Mesenchymal stem cell (in vitro differentiated cells and primary cell): ENCODE measurements at regions not wholly inside any gene's neighbourhood (a gene's known extent, or its start where the extent isn't known, plus 50 kb on each side); places are given as distances from the start of the nearest gene placed in this dataset.

Experiments
- DNase-seq: peaks from one replicate; pipeline ENCODE4 v3.0.0-alpha.2; 2013
- H2AFZ ChIP-seq: one replicate; pipeline ENCODE4 v1.6.1; 2013; ENCODE audit warnings: low read depth, mild to moderate bottlenecking, control low read depth, inconsistent platforms, low read length, moderate library complexity
- H2AK5ac ChIP-seq: 2 replicates; pipeline ENCODE4 v1.6.1; 2013; ENCODE audit warnings: low read length, moderate library complexity, mild to moderate bottlenecking, inconsistent platforms; ENCODE audit not compliant: severe bottlenecking
- H2BK120ac ChIP-seq: one replicate; pipeline ENCODE4 v1.6.1; 2013; ENCODE audit warnings: low read depth, mild to moderate bottlenecking, inconsistent platforms, low read length, moderate library complexity
- H2BK12ac ChIP-seq, 2 experiments: one replicate each; pipeline ENCODE4 v1.6.1; 2013; ENCODE audit warnings: inconsistent platforms in 2 of 2, low read length in 2 of 2, mild to moderate bottlenecking in 2 of 2, moderate library complexity in 2 of 2, control low read depth in 1 of 2
- H2BK15ac ChIP-seq: one replicate; pipeline ENCODE4 v1.6.1; 2013; ENCODE audit warnings: mild to moderate bottlenecking, low read depth, inconsistent platforms; ENCODE audit not compliant: poor library complexity, severe bottlenecking
- H2BK5ac ChIP-seq: 2 replicates; pipeline ENCODE4 v1.6.1; 2013; ENCODE audit warnings: low read depth, mild to moderate bottlenecking, low read length, control low read depth, inconsistent platforms; ENCODE audit not compliant: poor library complexity, severe bottlenecking
- H3K14ac ChIP-seq, 2 experiments: one replicate each; pipeline ENCODE4 v1.6.1; 2013; ENCODE audit warnings: inconsistent platforms in 2 of 2, low read length in 2 of 2, control low read depth in 1 of 2, mild to moderate bottlenecking in 1 of 2, moderate library complexity in 1 of 2
- H3K18ac ChIP-seq, 2 experiments: one replicate each; pipeline ENCODE4 v1.6.1; 2013; ENCODE audit warnings: inconsistent platforms in 2 of 2, low read length in 2 of 2, control low read depth in 1 of 2, low read depth in 1 of 2, mild to moderate bottlenecking in 1 of 2
- H3K23ac ChIP-seq, 2 experiments: one replicate each; pipeline ENCODE4 v1.6.1; 2013; ENCODE audit warnings: inconsistent platforms in 2 of 2, low read length in 2 of 2, mild to moderate bottlenecking in 2 of 2, moderate library complexity in 2 of 2, control low read depth in 1 of 2
- H3K27ac ChIP-seq: 2 replicates; pipeline ENCODE4 v1.5.1; 2013; ENCODE audit warnings: mild to moderate bottlenecking, moderate library complexity, low read length, control low read depth, inconsistent platforms; ENCODE audit not compliant: poor library complexity, severe bottlenecking
- H3K27me3 ChIP-seq, 2 experiments: 2 replicates each; pipeline versions ENCODE4 v1.6.1 to v1.7.0; 2013; ENCODE audit warnings: low read length in 2 of 2, mild to moderate bottlenecking in 2 of 2, moderate library complexity in 2 of 2, control low read depth in 1 of 2, inconsistent platforms in 1 of 2; ENCODE audit not compliant: control insufficient read depth in 1 of 2, insufficient read depth in 1 of 2
- H3K36me3 ChIP-seq, 2 experiments: 2 replicates each; pipeline versions ENCODE4 v1.6.1 to v1.7.0; 2013; ENCODE audit warnings: low read length in 2 of 2, control low read depth in 1 of 2, inconsistent platforms in 1 of 2, low read depth in 1 of 2, mild to moderate bottlenecking in 1 of 2; ENCODE audit not compliant: insufficient read depth in 2 of 2, control insufficient read depth in 1 of 2
- H3K4ac ChIP-seq, 2 experiments: one replicate each; pipeline ENCODE4 v1.6.1; 2013; ENCODE audit warnings: inconsistent platforms in 2 of 2, low read length in 2 of 2, mild to moderate bottlenecking in 2 of 2, moderate library complexity in 2 of 2, control low read depth in 1 of 2, low read depth in 1 of 2
- H3K4me1 ChIP-seq: 2 replicates; pipeline ENCODE4 v1.6.1; 2013; ENCODE audit warnings: low read depth, low read length, control low read depth; ENCODE audit not compliant: control insufficient read depth, insufficient read depth
- H3K4me2 ChIP-seq: 2 replicates; pipeline ENCODE4 v1.6.1; 2013; ENCODE audit warnings: low read length, mild to moderate bottlenecking, inconsistent platforms; ENCODE audit not compliant: poor library complexity, severe bottlenecking
- H3K4me3 ChIP-seq, 2 experiments: 2 replicates each; pipeline versions ENCODE4 v1.5.1 to v1.7.0; 2013; ENCODE audit warnings: low read length in 2 of 2, mild to moderate bottlenecking in 2 of 2, control low read depth in 1 of 2, low read depth in 1 of 2; ENCODE audit not compliant: insufficient read depth in 1 of 2
- H3K79me1 ChIP-seq: replicated peaks from 2 replicates; pipeline ENCODE4 v1.6.1; 2013; ENCODE audit warnings: mild to moderate bottlenecking, control low read depth, low read length, inconsistent platforms; ENCODE audit not compliant: poor library complexity, severe bottlenecking
- H3K9ac ChIP-seq: 2 replicates; pipeline ENCODE4 v1.7.0; 2013; ENCODE audit warnings: mild to moderate bottlenecking, low read length, moderate library complexity
- H3K9me3 ChIP-seq: 2 replicates; pipeline ENCODE4 v1.7.0; 2013; ENCODE audit warnings: mild to moderate bottlenecking, low read length; ENCODE audit not compliant: control insufficient read depth
- H4K8ac ChIP-seq: one replicate; pipeline ENCODE4 v1.6.1; 2013; ENCODE audit warnings: inconsistent platforms, mild to moderate bottlenecking, low read length, moderate library complexity
- H4K91ac ChIP-seq: one replicate; pipeline ENCODE4 v1.6.1; 2013; ENCODE audit warnings: mild to moderate bottlenecking, low read length, inconsistent platforms
- WGBS: methylation state at CpG from one replicate; pipeline ENCODE4 v1.1.7; 2013; ENCODE audit warnings: mixed read lengths; 5-methylcytosine and 5-hydroxymethylcytosine counted together

DNA sequence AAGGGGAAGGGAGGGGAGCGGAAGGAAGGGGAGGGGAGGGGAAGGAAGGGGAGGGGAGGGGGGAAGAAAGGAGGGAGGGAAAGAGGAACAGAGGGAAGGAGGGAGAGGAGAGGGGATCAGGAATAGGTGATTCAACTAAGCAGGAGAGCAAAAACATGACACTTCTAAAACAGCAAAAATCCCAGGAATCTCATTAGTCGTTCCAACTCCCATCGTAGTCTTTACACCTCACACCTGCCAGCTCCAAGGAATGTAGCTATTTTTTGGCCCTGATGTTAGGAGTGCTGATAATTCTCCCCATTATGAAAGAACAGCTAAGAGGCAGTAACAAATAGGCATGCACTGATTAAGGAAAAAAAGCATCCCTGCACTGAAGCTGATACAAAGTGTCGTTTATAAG is 709.9 kb upstream of the PKDCC start:
- H3K27ac ChIP-seq: no peak overlapping the region
- WGBS: 80% methylated on average over 1 of the region's 4 CpGs
- DNase-seq: no peak

GRCh38 chr2:41344529-41344928 is 703.3 kb upstream of the PKDCC start:
- Histone ChIP-seq H3K23ac (no peak overlapping the region), H3K9ac (no peak overlapping the region), H4K91ac (no peak overlapping the region), H3K4me3 (no peak overlapping the region), H3K27ac (no peak overlapping the region), H2BK120ac (no peak overlapping the region), H3K18ac (no peak overlapping the region), H2AFZ (no peak overlapping the region), H2BK15ac (no peak overlapping the region), H3K4me2 (no peak overlapping the region), H3K14ac (no peak overlapping the region), H3K4me1 (no peaks in the 10 kb centered on the region), H3K9me3 (no peaks in the 10 kb centered on the region), H4K8ac (no peak overlapping the region), H2BK5ac (no peak overlapping the region), H3K27me3 (no peaks in the 10 kb centered on the region), H3K79me1 (no peaks in the 10 kb centered on the region), H3K4ac (no peak overlapping the region), H2BK12ac (no peak overlapping the region), H2AK5ac (no peak overlapping the region), H3K36me3 (no peaks in the 10 kb centered on the region)
- DNase-seq: no peak

More for the DNA sequence above, 709.9 kb upstream of the PKDCC start:
- H3K4ac ChIP-seq: no peak overlapping the region
- H2BK5ac ChIP-seq: no peak overlapping the region
- no peaks in the 10 kb centered on the region for H3K27me3 ChIP-seq
- H3K36me3 ChIP-seq: no peaks in the 10 kb centered on the region
- no peak overlapping the region for H3K4me3 ChIP-seq
- no peak overlapping the region for H3K14ac ChIP-seq
- no peak overlapping the region for H2AFZ ChIP-seq
- no peak overlapping the region for H2BK120ac ChIP-seq
- H2BK12ac ChIP-seq: no peak overlapping the region
- H3K9ac ChIP-seq: no peak overlapping the region
- H3K9me3 ChIP-seq: no peaks in the 10 kb centered on the region
- H2BK15ac ChIP-seq: no peak overlapping the region
- no peaks in the 10 kb centered on the region for H3K4me1 ChIP-seq
- H3K79me1 ChIP-seq: no peaks in the 10 kb centered on the region
- no peak overlapping the region for H3K23ac ChIP-seq
- no peak overlapping the region for H3K4me2 ChIP-seq
- H2AK5ac ChIP-seq: no peak overlapping the region
- no peak overlapping the region for H3K18ac ChIP-seq
- H4K8ac ChIP-seq: no peak overlapping the region
- no peak overlapping the region for H4K91ac ChIP-seq

- no peak overlapping the region for H3K18ac ChIP-seq
- no peak overlapping the region for H4K8ac ChIP-seq
- no peak overlapping the region for H2AK5ac ChIP-seq
- no peaks in the 10 kb centered on the region for H3K9me3 ChIP-seq
- no peak overlapping the region for H3K14ac ChIP-seq
- no peak overlapping the region for H2BK15ac ChIP-seq
- H3K27me3 ChIP-seq: no peaks in the 10 kb centered on the region
- H3K4me3 ChIP-seq: no peak overlapping the region
- DNase-seq: no peak
- H3K4ac ChIP-seq: no peak overlapping the region
- no peak overlapping the region for H3K23ac ChIP-seq
- H3K4me2 ChIP-seq: no peak overlapping the region
- H4K91ac ChIP-seq: no peak overlapping the region
- no peaks in the 10 kb centered on the region for H3K79me1 ChIP-seq
- no peak overlapping the region for H2BK120ac ChIP-seq
- no peaks in the 10 kb centered on the region for H3K4me1 ChIP-seq
- H2BK5ac ChIP-seq: no peak overlapping the region
- H2AFZ ChIP-seq: no peak overlapping the region
- H3K9ac ChIP-seq: no peak overlapping the region
- 60% methylated on average over 1 of the region's 3 CpGs for WGBS
- no peak overlapping the region for H2BK12ac ChIP-seq
- no peak overlapping the region for H3K27ac ChIP-seq
- H3K36me3 ChIP-seq: no peaks in the 10 kb centered on the region
Measured at GRCh38 chr2:41353060-41353459, 694.8 kb upstream of the PKDCC start.

DNA sequence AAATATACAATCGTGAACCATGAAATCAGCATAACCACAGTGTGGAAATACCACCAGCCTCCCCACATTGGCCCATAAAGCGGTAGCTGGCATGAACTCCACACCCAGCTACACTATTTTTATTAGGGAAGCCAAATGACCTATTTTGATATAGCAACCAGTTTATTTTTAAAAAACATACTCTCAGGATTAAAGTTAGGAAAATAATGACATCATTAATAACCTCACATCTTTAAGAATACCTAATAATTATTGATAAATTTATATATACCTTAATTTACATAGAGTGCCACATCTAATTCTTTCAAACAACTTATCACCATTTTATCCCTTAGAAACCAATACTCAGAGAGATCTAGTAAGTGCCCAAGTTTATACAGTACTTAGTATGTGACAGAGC is 692.0 kb upstream of the PKDCC start:
- no peak overlapping the region for H3K4me3 ChIP-seq
- H3K27ac ChIP-seq: no peak overlapping the region
- H3K9me3 ChIP-seq: no peaks in the 10 kb centered on the region
- H3K9ac ChIP-seq: no peak overlapping the region
- H2BK12ac ChIP-seq: no peak overlapping the region
- H3K36me3 ChIP-seq: no peaks in the 10 kb centered on the region
- H3K4me1 ChIP-seq: no peaks in the 10 kb centered on the region
- DNase-seq: no peak
- H3K14ac ChIP-seq: no peak overlapping the region
- H3K23ac ChIP-seq: no peak overlapping the region
- H2AK5ac ChIP-seq: no peak overlapping the region
- no peak overlapping the region for H4K8ac ChIP-seq
- H3K4ac ChIP-seq: no peak overlapping the region
- H2BK5ac ChIP-seq: no peak overlapping the region
- no peaks in the 10 kb centered on the region for H3K79me1 ChIP-seq
- H4K91ac ChIP-seq: no peak overlapping the region
- no peak overlapping the region for H2BK120ac ChIP-seq
- no peak overlapping the region for H2BK15ac ChIP-seq
- WGBS: no CpG with 5 or more reads among the region's 2 CpGs
- no peak overlapping the region for H3K18ac ChIP-seq
- H3K27me3 ChIP-seq: no peaks in the 10 kb centered on the region
- H3K4me2 ChIP-seq: no peak overlapping the region
- no peak overlapping the region for H2AFZ ChIP-seq
